Transverse colon (tissue), 4 donors: ENCODE measurements at regions not wholly inside any gene's neighbourhood (a gene's known extent, or its start where the extent isn't known, plus 50 kb on each side); places are given as distances from the start of the nearest gene placed in this dataset.

ENCODE experiments used
- DNase-seq: peaks from one replicate; pipeline ENCODE4 v3.0.0-alpha.2; 2019
- H3K27ac ChIP-seq, 4 donors: fragments of 200-600 bp; sonication (generic); 2 replicates each; pipeline ENCODE4 v1.5.1; 2016 to 2018; ENCODE audit warnings: inconsistent platforms in 4 of 4
- H3K27me3 ChIP-seq: fragments of 200-600 bp; sonication (generic); 2 replicates; pipeline ENCODE4 v1.5.1; 2017; ENCODE audit warnings: inconsistent platforms
- H3K36me3 ChIP-seq, 4 donors: fragments of 200-600 bp; sonication (generic); 2 replicates each; pipeline ENCODE4 v1.5.1; 2017 to 2019; ENCODE audit warnings: inconsistent platforms in 4 of 4
- H3K4me1 ChIP-seq, 4 donors: fragments of 200-600 bp; sonication (generic); 2 replicates each; pipeline ENCODE4 v1.5.1; 2017 to 2020; ENCODE audit warnings: inconsistent platforms in 4 of 4
- H3K4me3 ChIP-seq, 4 donors: fragments of 200-600 bp; sonication (generic); 1 replicate in 1 of 4; 2 replicates in 3 of 4; pipeline versions ENCODE4 v1.5.1 to v1.6.1; 2017 to 2019; ENCODE audit warnings: inconsistent platforms in 4 of 4
- H3K9me3 ChIP-seq, 2 donors: fragments of 200-600 bp; sonication (generic); 2 replicates each; pipeline ENCODE4 v1.5.1; 2017 to 2019; ENCODE audit warnings: inconsistent platforms in 2 of 2
- EP300 ChIP-seq: sonication (generic); formaldehyde crosslinking; IDR thresholded peaks from one replicate; pipeline ENCODE4 v1.6.1; 2017; ENCODE audit warnings: antibody characterized with exemption, low read depth
- POLR2A ChIP-seq: fragments of 450-650 bp; IDR thresholded peaks from one replicate; pipeline ENCODE4 v1.6.1; 2016; ENCODE audit warnings: antibody characterized with exemption, mild to moderate bottlenecking, moderate library complexity
- POLR2AphosphoS5 ChIP-seq, 3 donors: sonication (generic); formaldehyde crosslinking; IDR thresholded peaks; one replicate each; pipeline ENCODE4 v1.6.1; 2016; ENCODE audit warnings: antibody characterized with exemption in 3 of 3
- WGBS, 2 donors: methylation state at CpG; one replicate each; pipeline ENCODE4 v1.1.5; 2018; ENCODE audit warnings: low coverage in 1 of 2; 5-methylcytosine and 5-hydroxymethylcytosine counted together
- in situ Hi-C, 4 donors: fragments of 200-750 bp; cut with MboI; loops; one replicate each; pipeline versions ENCODE4 v1.15.0 to v1.15.1; 2017; ENCODE audit warnings: low sequenced_read_pairs in 3 of 4, low pct_ligation_motif_present in 1 of 4, low pct_unique_long_range_greater_than_20kb in 1 of 4
- intact Hi-C: fragments of 100-400 bp; cut with DNase I; formaldehyde crosslinking; loops from one replicate; pipeline ENCODE4 v1.15.1; 2023; ENCODE audit warnings: low total_unique reads
- TF ChIP-seq, protein P1 (sequence below), 5 experiments: fragments of 200-600 bp in 3 of 5; fragments of 450-650 bp in 2 of 5; sonication (generic) in 3 of 5; IDR thresholded peaks; 1 replicate in 2 of 5; 2 replicates in 3 of 5; pipeline ENCODE4 v1.5.1; 2016 to 2017; ENCODE audit warnings: antibody characterized with exemption in 5 of 5, inconsistent platforms in 3 of 5, mild to moderate bottlenecking in 2 of 5, moderate library complexity in 1 of 5

DNA sequence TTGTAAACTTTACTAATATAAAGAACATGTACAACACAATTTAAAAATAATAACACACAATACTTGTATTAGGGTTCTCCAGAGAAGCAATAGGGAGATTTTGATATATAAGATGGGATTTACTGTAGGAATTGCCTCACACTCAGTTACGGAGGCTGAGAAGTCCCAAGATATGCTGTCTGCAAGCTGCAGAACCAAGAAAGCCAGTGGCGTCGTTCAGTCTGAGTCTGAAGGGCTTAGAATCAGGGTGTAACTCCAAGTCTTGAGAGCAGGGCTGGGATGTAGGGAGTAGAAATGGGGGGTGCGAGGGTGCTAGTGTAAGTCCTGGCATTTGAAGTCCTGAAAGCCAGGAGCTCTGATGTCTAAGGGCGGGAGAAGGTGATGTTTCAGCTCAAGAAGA is 206.6 kb upstream of the HES1 start:
- H3K9me3 ChIP-seq: peaks cover 0 to 2% of the 10 kb centered on the region in 2 donors
- H3K36me3 ChIP-seq: no peaks in the 10 kb centered on the region
- H3K27ac ChIP-seq: no peak overlapping the region
- H3K4me1 ChIP-seq: no peaks in the 10 kb centered on the region
- intact Hi-C loops (no loop called here), in situ Hi-C loops (no loop called here)
- TF ChIP-seq POLR2AphosphoS5 (IDR thresholded peaks at IDR 0.05) (no peak), EP300 (no peak), POLR2A (no peak)
- TF ChIP-seq, protein P1, sequence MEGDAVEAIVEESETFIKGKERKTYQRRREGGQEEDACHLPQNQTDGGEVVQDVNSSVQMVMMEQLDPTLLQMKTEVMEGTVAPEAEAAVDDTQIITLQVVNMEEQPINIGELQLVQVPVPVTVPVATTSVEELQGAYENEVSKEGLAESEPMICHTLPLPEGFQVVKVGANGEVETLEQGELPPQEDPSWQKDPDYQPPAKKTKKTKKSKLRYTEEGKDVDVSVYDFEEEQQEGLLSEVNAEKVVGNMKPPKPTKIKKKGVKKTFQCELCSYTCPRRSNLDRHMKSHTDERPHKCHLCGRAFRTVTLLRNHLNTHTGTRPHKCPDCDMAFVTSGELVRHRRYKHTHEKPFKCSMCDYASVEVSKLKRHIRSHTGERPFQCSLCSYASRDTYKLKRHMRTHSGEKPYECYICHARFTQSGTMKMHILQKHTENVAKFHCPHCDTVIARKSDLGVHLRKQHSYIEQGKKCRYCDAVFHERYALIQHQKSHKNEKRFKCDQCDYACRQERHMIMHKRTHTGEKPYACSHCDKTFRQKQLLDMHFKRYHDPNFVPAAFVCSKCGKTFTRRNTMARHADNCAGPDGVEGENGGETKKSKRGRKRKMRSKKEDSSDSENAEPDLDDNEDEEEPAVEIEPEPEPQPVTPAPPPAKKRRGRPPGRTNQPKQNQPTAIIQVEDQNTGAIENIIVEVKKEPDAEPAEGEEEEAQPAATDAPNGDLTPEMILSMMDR (IDR thresholded peaks at IDR 0.05): no peak
- no peak overlapping the region for H3K4me3 ChIP-seq
- no peaks in the 10 kb centered on the region for H3K27me3 ChIP-seq
- WGBS, 2 donors: 75 to 79% methylated on average over 4 to 5 of the region's 5 CpGs
- no peak for DNase-seq

DNA sequence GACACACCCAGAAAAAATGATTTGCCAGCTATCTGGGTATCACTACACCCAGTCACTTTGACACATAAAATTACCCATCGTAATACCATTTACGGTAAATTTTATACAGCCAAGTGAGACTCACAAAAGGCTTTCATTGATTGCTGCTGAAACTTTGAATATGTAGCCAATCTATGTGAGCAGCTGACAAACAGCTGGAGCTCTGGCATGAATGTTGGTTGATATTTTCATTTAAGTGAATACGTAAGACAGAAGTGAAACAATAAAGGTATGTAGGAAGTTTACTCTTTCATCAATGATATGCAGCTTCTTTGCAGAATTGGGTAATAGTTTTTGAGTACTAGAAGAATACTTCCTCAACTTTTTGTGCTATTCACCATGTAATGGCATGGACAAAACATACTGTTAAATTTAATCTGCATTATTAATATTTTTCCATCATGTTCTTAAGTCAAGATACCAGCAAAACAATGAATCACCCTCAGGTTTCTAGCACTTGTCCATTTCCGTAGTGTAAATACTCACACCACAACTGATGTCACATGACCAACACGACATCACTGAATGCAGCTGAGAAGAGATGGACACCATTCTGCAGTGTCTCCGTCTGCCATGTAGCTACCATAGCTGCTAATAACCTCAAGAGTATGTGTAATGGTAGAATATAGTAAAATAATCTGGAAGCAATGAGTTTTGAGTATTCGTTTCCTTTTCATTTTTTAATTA is 205.9 kb upstream of the HES1 start:
- no peak for DNase-seq
- H3K4me3 ChIP-seq: no peak overlapping the region
- in situ Hi-C loops (no loop called here), intact Hi-C loops (no loop called here)
- WGBS, 2 donors: 71 to 79% methylated on average over 7 of the region's 7 CpGs
- no peaks in the 10 kb centered on the region for H3K27me3 ChIP-seq
- H3K27ac ChIP-seq: no peak overlapping the region
- TF ChIP-seq POLR2AphosphoS5 (IDR thresholded peaks at IDR 0.05) (no peak), POLR2A (no peak), EP300 (no peak)
- TF ChIP-seq, protein P1 (IDR thresholded peaks at IDR 0.05): no peak
- H3K36me3 ChIP-seq: no peaks in the 10 kb centered on the region
- H3K4me1 ChIP-seq: no peaks in the 10 kb centered on the region
- no peaks in the 10 kb centered on the region for H3K9me3 ChIP-seq

DNA sequence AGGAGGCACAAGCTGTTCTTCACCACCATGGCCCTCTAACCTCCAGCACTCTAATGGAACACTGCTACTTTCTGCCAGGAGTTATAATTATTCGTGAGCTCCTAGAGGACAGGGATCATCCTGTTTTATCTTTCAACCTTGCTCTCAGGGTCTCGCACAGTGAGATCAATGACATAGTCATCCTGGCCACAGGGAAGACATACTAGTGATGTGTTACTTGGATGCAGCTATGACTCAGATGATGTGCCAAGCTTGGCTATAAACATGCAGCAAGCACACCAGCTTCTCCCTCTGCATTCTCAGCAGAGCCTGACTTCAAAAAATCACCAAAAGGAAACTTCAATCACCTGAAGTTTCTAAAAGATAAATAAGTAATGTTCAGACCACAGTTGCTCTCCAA is 203.8 kb upstream of the HES1 start:
- Histone ChIP-seq H3K27ac (no peak overlapping the region), H3K9me3 (no peaks in the 10 kb centered on the region), H3K4me3 (no peak overlapping the region), H3K4me1 (no peaks in the 10 kb centered on the region), H3K36me3 (no peaks in the 10 kb centered on the region), H3K27me3 (no peaks in the 10 kb centered on the region)
- TF ChIP-seq, protein P1 (IDR thresholded peaks at IDR 0.05): no peak
- TF ChIP-seq EP300 (no peak), POLR2A (no peak), POLR2AphosphoS5 (IDR thresholded peaks at IDR 0.05) (no peak)
- in situ Hi-C loops: no loop called here
- DNase-seq: no peak
- 92 to 93% methylated on average over 2 of the region's 2 CpGs for WGBS, 2 donors
- intact Hi-C loops: no loop called here

DNA sequence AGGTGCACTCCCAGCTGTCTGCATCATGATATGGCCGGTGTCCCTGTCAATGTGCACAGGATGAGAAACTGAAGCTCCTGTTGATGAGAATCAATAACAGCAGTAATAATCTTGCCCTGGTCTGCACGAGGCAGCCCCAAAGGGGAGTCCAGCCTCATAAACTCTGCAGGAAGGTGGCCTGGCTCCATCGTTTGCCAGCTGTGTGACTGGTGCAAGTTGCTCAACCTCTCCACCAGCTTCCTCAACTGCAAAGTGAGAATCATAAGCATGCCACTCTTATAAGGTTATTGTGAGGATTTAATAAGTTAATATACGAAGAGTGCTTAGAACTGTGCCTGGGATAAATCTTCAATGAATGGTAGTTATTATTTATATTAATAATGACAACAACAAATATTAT is 203.4 kb upstream of the HES1 start:
- H3K4me3 ChIP-seq: no peak overlapping the region
- H3K4me1 ChIP-seq: no peaks in the 10 kb centered on the region
- 75 to 88% methylated on average over 1 to 4 of the region's 4 CpGs for WGBS, 2 donors
- intact Hi-C loops (no loop called here), in situ Hi-C loops (no loop called here)
- no peak for DNase-seq
- H3K27ac ChIP-seq: no peak overlapping the region
- TF ChIP-seq POLR2AphosphoS5 (IDR thresholded peaks at IDR 0.05): no peak
- no peak for TF ChIP-seq POLR2A
- TF ChIP-seq, protein P1 (IDR thresholded peaks at IDR 0.05): no peak
- no peak for TF ChIP-seq EP300
- no peaks in the 10 kb centered on the region for H3K36me3 ChIP-seq
- no peaks in the 10 kb centered on the region for H3K9me3 ChIP-seq
- H3K27me3 ChIP-seq: no peaks in the 10 kb centered on the region
